GM18505 (cell line): ENCODE measurements at regions not wholly inside any gene's neighbourhood (a gene's known extent, or its start where the extent isn't known, plus 50 kb on each side); places are given as distances from the start of the nearest gene placed in this dataset.

Source experiments
- ATAC-seq: cut with Tn5 transposase; IDR thresholded peaks from one replicate; pipeline ENCODE4 v1.9.1; 2021; ENCODE audit not compliant: unreplicated experiment
- POLR2A ChIP-seq: IDR thresholded peaks from 4 replicates; pipeline ENCODE4 v1.6.1; 2011; ENCODE audit warnings: borderline replicate concordance; ENCODE audit not compliant: insufficient read depth, insufficient read length; ENCODE audit errors: extremely low read depth

DNA sequence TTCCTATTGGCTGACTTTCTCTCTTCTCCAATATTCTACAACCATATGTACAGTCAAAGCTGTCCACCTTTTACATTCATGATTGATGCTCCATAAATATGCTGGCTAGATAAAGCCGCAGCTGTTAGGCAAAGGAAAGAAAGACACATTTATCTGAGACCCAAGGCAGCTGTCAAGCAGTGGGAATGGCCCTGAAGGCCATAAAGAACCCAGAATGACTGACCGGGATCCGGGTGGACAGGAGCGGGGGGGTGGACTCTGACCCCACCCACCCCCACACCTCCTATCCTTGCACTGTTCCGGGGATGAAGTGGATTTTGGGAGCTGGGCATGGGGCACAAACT lies 116.4 kb downstream of the RTP5 start:
- ATAC-seq = no peak
- TF ChIP-seq POLR2A = no peak

DNA sequence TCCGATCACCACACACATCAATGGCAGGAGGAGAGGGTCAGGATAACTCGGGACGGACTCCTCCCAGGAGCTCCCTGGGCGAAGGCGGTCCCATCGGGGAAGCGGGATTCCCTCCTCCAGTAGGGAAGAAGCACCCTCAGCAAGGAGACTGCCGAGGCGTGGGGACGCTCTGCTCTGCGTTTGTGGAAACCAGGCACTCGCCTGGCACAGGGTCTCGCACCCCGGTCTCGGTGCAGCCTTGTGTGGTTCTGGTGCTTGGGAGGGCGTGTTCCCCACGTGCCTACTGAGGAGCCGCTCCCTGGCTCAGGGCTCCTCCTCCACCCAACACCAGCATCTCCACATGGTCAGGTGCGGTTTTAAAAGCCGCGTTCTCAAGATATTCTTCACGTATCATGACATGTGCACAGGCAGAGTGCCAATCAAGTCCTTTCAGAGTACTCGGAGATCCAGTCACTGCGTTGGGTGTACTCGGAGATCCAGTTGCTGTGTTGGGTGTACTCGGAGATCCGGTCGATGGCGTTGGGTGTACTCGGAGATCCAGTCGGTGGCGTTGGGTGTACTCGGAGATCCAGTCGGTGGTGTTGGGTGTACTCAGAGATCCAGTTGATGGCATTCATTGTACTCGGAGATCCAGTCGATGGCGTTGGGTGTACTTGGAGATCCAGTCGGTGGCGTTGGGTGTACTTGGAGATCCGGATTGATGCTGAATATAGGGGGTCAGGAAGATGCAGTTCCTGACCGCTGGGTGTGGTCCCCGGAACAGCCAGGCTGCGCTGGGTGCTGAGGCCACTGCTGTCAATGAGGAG lies 117.5 kb downstream of the RTP5 start:
- ATAC-seq = no peak
- TF ChIP-seq POLR2A = no peak

DNA sequence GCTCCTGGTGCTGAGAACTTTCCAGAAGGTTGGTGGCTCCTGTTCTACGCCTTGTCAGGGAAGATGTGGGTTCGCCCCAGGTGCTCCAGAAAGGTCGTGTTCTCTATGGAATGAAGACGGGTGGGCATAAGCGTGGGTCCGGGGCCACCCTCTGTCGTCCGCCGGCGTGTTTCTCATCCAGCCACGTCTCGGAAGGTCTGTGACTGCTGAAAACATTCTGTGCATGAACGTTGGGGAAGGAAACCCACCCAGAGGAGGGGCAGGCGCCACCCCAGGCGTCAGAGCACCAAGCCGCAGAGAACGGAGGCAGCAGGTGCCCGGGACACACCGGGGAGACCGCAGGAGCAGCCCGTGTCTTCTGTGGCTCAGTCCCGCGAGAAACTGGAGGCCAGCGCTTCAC lies 118.2 kb downstream of the RTP5 start:
- no peak for ATAC-seq
- no peak for TF ChIP-seq POLR2A

DNA sequence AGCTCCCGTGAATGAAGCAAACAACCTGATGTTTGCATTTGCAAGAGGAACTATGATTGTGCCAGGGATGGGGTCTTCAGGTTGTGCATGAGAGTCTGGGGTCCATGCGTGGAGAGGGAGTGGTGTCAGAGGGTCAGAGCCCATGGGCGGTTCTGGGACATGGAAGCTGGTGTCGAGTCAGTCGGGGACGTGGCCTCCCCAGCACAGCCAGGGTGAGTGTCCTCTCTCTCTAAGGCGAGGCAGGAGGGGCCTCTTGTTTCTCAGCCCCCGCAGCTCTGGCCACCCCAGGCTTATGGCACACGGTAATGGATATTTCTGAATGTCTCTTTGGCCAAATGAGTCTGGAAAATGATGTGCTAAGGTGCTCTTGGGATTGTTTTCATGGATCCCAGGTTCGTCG lies 118.6 kb downstream of the RTP5 start:
- no peak for TF ChIP-seq POLR2A
- no peak for ATAC-seq

DNA sequence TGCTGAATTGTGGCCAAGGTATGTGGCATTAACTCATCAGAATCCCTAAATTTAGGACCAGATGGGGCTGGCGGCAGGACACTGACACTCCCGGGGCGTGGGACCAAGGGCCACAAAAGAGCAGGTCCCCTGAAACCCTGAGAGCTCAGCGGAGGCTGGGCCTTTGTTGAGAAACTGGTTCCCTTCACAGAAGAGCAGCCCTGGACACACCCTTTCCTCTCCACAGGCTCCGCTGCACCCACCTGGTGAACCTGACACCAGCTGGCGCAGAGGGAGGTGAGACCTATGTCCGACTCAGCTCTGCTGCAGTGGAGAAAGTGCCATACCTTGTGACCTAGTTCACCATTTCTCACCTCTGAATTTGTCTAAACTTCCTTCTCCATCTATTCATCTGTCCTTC lies 119.5 kb downstream of the RTP5 start:
- no peak for ATAC-seq
- no peak for TF ChIP-seq POLR2A

DNA sequence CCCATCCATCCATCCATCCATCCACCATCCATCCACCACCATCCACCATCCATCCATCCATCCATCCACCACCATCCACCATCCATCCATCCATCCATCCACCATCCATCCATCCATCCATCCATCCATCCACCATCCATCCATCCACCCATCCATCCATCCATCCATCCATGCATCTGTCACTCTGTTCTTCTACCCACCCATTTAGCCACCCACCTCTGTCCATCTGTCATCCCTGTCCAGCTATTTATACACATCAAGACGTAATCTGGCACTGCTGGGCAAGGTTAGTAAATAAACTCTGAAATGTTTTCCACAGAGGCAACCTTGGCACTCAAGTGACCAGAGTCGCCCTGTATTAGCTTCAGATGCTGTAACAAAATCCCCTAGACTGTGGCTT lies 120.9 kb downstream of the RTP5 start:
- no peak for TF ChIP-seq POLR2A
- ATAC-seq = no peak

DNA sequence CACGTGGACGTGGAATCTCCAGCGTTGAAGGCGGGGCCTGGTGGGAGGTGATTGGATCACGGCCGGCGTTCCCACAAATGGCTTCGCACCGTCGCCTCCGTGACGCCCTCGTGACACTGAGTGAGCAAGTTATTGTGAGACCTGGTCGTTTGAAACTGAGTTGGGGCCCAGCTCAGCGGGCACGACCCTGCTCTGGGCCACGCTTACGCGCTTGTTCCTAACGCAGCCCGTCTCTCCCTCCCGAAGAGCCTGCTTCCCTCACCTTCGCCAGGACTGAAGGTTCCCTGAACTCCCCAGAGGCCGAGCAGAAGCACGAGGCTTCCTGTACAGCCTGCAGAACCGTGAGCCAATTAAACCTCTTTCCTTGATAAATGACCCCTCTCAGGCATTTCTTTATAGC lies 121.8 kb downstream of the RTP5 start:
- ATAC-seq = no peak

DNA sequence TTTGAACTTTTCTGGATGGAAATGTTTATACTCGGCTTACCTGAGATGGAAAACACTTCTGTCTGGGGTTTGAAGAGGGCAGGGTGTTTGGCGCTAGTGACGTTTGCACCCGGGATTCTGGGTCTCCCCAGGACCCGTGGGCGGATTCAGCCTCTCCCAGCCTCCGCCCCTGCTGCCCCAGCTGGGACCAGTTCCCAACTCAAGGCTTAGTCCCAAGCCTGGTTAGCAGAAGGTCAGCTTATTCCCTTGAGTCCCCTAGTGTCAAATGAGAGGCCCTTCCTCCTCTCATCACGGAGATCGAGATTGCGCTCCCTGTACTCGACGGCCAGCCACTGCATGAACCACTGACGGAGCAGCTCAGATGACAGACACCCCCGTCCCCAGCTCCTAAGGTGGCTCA lies 123.2 kb downstream of the RTP5 start:
- no peak for TF ChIP-seq POLR2A
- ATAC-seq = no peak

More for the DNA sequence above, 121.8 kb downstream of the RTP5 start:
- no peak for TF ChIP-seq POLR2A

DNA sequence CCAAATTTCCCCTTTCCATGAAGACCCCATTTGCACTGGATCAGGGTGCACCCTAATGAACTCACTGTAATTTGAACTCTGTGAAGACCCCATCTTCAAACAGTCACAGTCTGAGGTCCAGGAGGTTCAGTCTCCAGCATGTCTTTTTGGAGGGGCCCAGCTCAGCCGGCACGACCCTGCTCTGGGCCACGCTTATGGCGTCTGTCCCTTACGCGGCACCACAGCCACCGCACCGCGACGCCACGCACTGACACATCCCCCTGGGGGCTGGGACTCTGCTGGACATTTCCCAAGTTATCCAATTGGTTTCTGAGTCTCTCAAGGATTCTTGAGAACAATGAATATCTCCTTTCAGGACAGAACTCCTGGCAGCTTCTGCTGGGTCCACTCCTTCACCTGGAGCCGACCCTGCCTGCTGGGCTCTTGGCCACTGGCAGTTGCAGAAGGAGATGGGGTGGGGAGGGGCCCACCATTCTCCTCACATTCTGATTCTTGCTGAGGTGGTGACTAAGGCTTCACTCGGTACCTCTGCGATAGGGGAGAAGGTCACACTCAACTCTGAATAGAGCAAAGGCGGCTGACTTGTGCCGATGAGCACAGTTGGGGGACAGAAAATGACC lies 124.0 kb downstream of the RTP5 start:
- no peak for ATAC-seq
- TF ChIP-seq POLR2A = no peak

DNA sequence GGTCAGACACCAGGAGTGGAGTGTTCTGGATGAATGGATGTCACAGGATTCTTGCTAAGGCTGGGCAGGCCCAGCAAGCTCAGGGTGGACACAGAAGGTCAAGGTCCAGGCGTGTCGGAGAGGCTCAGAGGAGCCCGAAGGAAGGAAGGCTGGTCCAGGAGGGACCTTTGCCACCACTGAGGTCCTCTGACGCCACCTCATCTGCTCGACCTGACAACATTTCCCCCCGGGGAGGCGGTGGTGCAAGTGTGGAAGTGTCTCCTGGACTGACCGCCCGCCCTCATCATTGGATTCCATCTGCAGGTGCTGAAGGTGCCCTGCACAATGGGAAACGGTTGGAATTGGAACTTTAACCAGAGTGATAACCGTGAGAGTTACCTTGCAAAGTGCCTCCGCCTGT lies 124.6 kb downstream of the RTP5 start:
- ATAC-seq = no peak
- no peak for TF ChIP-seq POLR2A

DNA sequence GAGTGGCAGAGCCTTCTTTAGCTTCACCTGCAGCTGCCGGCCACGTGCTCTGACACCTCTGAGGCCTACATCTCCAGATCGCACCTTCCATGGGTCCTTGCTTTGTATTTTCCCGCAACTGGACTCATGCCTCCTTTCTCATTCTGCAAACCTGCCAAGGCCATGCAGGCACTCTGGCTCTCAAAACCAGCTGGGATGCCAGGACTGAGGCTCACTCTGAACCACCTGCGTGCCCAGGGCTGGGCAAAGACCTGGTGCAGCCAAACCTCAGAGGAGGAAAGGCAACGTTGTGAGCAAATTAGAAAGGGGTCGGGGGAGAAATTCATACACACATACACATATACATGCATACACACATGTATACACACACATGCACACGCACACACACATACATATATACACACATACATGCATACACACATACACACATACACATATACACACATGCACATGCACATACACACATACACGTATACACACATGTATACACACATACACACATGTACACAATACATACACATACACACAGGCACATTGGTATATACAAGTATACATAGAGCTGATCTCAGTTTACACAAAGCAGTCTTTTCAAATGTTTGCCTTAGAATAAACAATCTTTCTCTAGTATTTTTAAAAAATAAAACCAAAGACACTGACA lies 125.2 kb downstream of the RTP5 start:
- ATAC-seq = no peak
- TF ChIP-seq POLR2A = no peak

DNA sequence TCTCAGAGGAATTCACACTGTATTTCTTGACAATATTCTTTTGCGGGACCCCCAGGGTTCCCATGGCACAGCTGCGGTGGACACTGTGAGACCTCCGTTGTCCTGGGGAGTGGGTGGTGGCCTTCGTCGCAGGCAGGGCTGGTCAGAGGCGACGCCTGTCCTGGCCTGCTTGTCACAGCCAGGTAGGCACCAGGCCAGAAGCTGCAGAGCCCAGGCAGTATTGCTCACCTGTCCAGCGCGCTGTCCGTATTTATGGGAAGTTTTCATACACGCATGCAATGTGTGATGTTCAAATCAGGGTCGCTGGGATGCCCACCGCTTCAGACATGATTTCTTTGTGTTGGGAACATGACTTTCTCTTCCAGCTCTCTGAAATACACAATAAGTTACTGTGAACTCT lies 126.6 kb downstream of the RTP5 start:
- no peak for TF ChIP-seq POLR2A
- ATAC-seq = no peak

DNA sequence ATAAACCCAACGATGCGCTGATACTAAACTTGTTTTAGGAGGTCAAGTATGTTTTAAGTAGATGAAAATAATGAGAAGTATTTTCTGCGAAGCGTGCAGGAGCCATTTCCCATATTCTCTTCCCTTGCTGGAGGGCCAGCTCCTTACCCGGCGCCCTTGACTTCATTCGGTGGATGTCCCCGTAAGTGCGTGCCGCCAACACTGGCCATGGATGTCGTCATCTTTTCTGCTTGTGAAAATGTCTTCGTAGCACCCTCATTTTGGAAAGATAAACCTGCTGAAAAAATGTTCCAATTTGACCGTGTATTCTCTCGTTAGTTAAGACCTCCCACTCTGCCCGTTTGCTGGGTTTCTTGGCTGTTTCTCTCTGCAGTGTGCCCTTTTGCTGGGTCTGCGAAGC lies 127.5 kb downstream of the RTP5 start:
- no peak for TF ChIP-seq POLR2A
- no peak for ATAC-seq

DNA sequence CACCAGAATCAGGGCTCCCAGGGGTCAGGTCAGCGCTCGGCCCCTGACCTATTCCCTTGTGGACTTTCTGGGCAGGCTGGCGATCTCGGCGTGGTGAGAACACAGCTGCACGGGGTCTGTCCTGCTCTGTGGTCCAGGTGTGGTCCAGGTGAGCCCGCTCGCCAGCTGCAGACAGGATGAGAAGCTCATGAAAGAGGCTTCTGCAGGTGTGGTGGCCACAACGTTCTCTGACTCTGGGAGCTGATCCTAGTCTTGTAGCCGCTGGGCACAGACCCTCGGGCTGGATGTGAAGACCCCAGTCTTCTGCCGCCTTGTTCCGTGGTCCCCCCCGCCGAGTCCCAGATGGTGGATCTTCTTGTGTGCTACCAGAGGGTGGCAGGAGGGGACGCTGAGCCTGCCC lies 129.7 kb downstream of the RTP5 start:
- TF ChIP-seq POLR2A = no peak

More for the DNA sequence above, 129.7 kb downstream of the RTP5 start:
- ATAC-seq = no peak
